GM21717 (cell line): ENCODE measurements at regions not wholly inside any gene's neighbourhood (a gene's known extent, or its start where the extent isn't known, plus 50 kb on each side); places are given as distances from the start of the nearest gene placed in this dataset.

Experiments used
- ATAC-seq: cut with Tn5 transposase; IDR thresholded peaks from one replicate; pipeline ENCODE4 v1.9.1; 2021; ENCODE audit warnings: mild to moderate bottlenecking, moderate library complexity; ENCODE audit not compliant: unreplicated experiment

DNA sequence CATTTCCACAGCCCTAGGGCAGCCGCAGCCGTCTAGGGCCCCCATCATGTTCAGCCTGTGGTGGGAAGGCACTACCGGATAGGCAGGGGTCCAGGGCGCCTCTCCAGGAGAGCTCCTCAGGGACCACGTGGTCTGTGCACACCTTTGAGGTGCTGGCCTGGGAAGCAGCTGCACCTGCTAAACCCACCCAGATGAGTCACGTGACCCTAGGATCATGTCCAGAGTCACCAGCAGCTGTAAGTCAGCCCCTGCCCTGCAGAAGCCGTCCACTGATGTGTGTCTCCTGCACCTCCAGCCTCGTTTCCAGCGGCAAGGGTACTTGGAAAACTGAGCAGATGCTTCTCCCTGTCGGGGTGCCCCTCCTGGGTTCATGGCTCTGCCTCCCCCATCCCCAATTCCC is 682.6 kb upstream of the SALL3 start:
- no peak for ATAC-seq

DNA sequence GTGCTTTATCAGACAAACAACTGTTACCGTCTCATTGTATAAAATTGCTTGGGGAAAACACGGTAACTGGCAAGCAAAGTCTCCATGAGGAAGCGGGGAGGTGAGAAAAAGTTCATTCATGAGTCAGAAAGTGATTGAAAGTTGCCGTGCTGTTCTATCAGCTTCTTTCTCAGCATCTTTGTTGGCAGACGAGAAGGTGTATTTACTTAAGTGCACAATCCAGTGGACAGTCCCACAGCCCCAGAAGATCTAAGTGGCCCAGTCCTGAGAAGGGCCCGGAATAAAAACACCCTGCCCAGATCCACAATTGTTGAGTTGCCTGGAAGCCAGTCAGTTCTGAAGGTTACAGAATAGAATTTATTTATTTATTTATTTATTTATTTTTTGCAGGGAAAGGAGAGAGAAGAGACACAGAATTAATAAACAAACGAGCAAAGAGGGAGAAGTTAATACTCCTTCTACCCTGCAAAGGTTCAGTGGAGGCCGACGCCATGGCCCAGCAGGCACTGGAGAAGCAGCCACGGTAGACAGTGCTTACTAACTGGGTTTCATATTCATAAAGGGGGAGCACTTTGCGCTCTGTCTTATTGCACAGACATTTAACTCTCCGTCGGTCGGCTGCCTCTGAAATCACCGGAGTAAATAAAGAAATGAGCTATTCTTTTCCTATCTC is 676.0 kb upstream of the SALL3 start:
- no peak for ATAC-seq

DNA sequence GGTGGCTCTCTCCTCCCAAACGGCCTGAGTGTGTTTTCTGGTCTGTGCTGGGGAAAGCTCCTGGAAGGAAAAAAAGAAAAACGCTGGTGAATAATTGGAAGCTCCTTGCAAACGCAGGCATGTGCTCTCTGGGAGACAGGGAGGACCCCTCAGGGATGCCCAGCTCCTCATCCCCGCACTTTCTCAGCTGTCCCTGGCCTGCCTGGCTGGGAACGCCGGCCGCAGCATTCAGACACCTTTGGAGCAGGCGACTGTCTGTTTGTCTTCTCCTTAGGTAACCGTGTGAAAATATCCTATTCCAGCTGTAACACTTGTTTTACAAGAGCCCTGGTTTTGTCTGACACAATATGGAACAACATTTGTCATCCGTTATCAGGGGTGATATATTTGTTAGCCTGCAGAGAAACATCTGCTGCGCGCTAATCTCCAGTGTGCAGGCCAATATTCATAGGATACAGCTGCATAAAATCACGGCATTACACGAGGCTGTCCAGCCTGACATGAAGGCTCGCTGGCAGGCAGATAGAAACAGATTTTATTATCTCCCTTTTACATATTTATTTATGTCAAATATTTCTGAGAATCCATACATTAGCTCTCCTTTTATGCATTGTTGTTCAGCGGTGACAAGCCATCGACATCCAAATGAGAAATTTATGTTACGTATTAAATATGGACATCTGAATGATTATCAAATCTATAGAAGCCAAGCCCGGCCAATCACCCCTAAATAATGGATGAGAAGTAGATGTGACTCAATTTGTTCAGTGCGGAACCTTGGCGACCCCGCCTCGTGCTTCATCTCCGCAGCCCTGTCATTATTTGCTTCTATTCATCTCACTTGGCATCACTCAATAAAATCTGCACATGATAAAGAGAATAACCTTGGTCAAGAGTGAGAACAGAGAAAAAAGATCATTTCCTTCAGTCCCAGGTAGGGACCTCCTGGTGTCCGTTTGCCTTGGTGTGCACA is 675.1 kb upstream of the SALL3 start:
- ATAC-seq, result no peak

DNA sequence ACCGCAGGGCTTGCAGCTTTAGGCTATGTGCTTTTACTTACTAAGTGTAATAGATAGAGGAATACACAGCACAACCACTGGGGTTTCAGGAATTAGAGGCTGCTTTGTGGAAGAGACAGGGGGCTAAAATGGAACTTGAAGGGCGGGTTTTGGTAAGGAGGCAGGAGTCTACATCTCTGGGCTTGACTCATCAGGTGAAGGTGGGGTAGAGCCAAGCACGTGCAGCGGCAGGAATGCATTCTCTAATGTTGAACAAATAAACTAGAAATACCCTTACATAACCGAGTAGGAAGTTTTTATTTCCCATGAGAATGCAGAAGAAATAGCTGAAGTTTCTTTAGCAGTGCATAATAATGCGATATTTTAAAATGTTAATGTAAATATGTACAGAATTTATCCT is 673.8 kb upstream of the SALL3 start:
- no peak for ATAC-seq

DNA sequence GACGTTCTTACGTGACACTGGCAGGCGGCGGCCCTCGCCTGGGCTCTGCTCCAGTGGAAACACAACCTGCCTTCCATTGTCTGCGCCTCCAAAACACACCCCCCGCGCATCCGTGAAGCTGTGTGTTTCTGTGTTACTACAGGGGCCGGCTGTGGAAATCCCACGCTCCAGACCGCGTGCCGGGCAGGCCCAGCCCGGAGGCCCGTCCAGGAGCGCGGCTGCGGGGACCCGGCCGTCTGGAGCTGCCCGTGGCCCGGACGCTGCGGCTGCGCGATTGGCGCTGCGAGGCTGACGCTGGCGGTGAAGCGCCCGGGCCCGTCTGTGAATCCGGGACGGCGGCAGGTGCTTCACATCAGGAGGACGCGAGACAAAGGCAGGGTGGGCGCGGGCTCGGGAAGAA is 670.3 kb upstream of the SALL3 start:
- ATAC-seq, result no peak

DNA sequence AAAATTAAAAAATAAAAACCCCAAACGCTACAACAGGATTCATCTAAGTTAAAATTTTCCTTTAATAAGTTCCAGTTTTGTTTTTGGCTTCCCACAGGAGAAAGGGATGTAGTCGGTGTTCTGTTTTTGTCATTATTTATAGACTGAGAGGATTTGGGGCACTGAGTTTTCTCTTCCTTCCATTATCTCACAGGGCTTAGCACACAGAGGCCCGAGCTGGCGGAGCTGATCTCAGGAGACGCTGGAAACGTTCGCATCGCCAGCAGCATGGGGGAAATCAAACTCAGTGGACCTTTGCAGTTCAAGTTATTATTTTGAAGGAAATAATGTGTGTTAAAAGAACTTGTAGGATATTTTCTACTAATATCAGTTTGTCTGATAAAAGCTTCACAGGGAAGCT is 669.7 kb upstream of the SALL3 start:
- no peak for ATAC-seq

DNA sequence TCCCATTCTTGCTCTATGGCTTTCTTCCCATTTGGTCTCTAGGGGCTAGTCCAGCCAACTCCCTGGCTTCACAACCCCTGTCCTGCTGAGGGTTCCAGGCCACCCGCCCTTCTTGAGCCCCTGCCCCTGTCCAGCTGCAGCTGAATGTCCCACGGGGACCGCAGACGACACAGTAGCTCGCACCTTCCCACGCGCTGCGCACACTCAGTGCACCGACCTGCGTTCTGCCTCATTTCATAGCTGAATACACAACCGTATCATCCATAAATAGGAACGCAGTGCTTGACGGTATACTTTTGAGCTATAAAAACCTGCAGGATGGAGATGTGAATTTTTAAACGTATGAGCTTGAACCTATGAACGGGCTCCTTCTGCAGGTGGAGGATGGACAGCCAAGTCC is 660.4 kb upstream of the SALL3 start:
- no peak for ATAC-seq

DNA sequence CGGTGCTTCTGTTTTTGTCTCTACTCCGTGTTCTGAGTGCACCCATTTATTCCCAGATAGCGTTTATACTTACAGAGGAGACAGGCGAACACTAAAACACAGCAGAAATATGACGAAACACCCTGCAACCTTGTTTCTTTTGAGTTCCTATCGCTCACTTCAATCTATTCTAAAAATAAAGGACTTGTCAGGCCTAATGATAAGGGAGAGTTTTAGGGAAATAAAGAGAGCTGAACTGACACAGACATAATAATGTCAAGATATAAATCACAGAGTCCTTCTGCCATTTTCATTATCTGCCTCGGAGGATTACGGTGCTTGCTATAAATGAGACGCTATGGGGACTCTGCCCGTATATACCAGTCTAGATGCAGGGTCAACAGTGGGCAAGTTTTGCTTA is 659.7 kb upstream of the SALL3 start:
- no peak for ATAC-seq

DNA sequence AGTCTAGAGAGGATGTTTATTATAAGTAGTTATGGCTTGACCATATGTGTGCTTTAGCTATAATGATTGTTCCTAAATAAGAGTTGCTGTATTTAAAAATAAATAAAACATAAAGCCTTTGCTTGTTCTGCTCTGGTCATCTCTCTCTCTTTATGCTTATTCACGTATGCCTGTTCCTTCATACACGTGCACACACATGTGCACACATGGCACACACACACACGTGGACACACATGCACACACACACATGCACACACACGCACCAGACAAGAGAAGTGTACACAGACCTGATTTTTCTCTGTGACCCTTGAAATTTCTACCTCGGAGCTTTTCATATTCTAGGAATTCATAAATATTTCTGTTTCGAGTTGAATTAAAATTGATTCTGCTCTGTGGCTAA is 658.2 kb upstream of the SALL3 start:
- no peak for ATAC-seq

DNA sequence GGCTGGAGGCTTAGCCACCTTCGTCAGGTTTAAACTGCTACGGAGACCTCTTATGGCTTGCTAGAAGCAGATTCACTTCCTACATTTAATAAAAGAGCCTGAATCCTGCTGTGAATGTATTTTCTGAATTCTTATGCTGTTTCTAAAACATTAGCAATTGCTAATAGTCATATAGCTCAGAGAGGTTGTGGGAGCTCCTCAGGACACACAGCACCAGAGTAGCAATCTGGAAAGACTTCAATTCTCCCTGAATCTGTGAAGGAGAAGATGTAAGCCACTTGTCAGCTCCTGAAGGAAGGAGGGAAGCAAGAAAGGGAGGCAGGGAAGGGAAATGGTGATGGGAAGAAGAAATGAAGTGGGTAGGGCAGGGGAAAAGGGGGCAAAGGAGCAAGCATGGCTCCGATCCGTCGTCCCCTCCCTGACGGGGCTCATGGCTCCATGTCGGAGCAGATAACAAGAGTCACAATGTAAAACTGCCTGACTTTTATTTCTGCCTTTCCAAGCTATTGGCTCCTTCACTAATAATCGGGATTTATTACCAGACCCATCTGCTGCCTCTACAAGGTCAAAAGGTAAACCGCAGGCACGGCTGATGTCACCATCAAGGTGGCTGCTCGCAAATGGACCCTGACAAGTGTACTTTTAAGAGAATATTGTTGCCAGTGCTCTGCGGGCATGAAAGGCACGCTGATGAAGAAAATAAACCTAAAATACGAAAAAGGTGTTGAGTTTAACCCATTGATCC is 656.0 kb upstream of the SALL3 start:
- ATAC-seq, result no peak

DNA sequence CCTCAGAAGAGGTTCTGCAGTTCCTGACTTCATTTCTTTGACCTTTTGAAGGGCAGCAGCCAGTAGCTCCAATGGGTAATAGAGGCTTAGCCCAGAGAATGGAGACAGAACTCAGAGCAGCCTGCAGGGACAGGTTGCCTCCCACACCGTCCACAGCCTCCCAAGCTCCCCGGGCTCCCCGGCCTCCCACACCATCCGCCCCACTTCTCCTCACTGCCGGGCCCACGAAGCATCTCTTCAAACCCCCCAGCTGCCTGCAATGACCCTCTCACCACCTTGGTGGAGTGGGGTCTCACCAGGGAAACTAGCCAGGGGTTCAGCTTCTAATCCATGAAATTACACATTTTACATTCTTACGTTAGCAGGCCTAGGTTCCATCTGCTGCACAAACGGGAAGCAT is 652.0 kb upstream of the SALL3 start:
- ATAC-seq, result no peak

DNA sequence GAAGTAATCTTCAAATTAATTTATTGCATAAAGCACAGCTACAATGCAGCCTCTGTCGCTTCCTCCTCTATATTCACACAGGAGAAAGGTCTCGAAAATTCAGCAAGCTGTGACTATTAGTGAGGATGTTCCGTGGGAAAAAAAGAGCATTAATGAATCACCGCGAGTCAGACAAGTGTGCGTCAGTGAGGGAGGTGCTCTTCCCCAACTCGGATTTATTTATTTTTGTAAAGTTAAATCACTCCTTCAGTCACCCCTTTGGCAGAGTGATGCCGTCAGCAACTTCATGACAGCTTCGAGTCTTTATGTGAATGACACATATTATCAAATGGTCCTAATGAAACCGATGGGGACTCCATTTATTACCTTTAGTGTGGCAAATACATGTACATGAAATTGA is 648.9 kb upstream of the SALL3 start:
- ATAC-seq, result no peak

DNA sequence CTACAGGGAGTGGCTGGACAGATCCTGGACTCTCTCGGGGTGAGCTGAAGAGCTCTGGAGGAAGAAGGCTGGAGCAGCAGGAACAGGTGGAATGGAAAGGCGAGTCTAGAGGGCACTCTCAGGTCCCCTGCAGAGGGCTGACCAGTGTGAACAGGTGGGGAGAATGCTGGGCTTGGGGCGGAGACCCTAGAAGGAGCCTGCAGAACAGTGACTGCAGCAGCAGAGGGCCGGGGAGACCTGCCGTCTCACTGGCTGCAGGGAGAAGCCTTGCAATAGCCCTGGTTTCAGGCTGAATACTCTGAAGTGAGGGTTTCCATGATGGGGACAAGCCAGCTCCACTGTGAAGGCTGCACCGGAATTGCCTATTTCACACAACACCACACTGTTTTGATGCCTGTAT is 626.7 kb upstream of the SALL3 start:
- no peak for ATAC-seq

DNA sequence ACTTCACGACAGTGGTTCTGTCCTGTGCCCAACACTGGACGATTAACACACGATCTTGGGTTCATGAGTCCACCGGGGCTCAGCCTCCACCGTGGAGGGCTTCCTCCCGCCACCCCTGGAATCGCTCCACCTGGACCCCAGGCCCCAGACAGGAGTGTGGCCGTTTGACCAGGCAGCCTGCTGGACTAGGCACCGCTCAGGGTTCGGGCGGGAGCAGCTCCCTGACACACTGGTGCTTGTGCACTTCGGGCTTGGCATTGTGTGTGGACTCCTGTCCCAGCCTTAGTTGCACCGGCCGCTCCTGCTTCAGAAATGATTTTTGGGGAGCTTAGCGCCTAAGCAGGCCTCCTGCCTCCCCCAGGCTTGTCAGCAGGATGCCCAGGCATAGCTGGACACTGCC is 617.4 kb upstream of the SALL3 start:
- ATAC-seq, result no peak

DNA sequence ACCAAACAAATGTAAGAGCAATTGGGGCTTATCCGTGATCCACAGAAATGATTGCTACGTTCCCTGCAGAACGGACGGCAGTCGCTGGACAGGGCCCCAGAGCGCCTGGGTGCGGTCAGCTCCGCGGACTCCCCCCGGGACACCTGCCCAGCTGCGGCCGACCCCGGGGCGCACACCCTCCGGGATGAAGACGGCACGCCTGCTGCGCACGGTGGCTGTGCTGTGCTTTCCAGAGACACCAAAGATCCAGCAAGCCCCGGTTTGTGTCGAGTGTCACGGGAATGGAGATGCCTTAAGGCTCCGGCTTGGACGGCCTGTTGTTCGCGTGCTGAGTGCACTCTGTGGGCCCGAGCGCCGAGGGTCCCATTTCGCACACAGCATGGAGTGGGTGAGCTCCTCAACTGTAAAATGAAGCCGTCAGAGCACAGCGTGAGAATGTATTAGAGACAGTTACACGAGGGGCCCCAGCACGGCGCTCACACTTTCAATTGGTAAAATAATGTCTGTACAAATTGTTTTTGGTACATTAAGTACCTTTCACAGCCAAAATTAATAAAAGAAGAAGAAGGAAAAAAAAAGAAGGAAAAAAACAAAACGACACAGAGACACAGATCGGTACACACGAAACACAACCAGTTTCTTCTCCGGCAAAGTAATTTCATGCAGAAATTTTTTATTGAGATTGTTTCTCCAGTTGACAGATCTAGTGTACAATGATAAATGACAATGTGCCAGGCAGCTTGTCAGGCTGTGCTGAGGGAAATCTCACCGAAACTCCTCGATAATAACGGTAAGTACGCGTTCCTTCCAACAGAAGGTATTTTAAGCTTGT is 615.8 kb upstream of the SALL3 start:
- no peak for ATAC-seq

DNA sequence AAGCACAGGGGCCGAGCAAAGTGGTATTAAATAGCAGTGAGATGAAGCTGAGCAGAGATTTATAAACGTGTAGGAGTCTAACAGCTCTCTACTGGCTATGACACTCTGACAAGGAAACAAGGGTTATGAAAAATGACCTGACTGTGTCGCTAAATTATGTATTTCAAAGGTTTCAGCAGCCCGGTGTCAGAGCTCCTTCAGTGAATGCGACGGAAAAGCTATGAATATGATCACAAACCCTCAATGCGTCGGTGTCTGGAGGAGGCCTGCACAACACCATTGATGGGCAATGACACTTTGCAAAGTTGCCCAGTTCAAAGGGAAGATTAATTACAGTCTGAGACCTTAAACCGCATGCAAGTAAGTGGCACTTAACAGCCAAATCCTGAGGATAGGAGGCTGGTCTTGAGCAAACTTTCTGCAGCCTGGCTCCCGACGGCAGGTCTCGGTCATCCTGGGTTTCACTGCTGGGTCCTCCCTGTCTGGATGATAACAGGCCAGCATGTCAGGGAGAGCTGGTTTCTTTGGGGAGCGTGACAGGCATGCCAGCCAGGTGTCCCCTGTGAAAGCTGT is 615.1 kb upstream of the SALL3 start:
- no peak for ATAC-seq

DNA sequence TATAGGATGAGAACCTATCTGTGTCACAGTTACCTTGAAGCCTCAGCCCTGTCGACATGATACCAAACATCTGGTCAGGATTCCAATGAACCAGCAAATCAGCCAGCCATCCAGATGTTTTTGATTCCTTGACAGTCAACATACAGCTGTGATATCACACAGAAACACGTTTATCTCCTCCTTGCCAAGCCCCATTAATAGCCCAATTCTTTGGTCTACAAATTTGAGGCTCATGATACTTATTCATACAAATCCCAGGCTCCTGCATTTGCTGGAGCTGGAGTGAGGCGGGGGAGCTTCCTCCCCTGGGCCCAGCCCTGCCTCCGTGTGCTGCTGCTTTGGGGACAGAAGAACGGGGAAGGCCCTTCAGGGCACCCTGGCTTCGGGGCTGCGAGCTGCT is 611.6 kb upstream of the SALL3 start:
- ATAC-seq, result no peak

DNA sequence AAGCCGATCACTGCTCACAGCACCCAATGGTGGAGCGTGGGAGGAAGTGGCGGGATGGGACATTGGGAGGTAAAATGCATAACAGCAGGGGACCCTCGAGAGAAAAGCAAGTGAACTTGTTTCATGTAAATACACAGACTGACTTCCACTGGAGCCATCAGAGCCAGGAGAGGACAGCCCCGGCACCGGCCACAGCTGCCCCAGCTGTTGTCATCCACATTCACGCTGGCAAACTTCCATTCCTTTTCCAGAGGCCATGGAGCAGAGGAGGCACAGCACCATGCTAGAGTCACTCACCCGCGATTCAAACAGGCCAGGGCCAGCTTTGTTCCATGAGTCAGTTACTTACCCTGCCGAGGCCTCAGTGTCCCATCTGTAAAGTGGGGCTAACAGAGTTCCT is 610.9 kb upstream of the SALL3 start:
- ATAC-seq, result no peak

DNA sequence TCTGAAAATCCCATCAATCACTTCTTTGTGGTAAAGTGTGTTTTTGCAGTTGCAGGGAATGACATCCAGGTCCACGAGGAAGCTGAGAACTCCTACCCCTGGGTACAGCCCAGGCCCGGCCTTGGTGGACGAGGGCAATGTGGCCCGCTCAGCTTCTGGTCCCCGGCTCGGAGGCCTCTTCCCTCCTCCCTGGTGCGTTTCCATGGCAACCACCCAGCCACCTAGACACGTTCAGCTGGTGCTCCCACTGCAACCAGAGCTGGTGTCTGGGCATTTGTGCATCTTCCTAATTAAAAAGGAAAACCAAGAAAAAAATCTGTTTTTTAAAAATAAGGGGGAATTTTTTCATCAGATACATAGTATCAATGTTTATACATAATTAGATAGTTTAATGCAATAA is 603.6 kb upstream of the SALL3 start:
- ATAC-seq, result no peak

DNA sequence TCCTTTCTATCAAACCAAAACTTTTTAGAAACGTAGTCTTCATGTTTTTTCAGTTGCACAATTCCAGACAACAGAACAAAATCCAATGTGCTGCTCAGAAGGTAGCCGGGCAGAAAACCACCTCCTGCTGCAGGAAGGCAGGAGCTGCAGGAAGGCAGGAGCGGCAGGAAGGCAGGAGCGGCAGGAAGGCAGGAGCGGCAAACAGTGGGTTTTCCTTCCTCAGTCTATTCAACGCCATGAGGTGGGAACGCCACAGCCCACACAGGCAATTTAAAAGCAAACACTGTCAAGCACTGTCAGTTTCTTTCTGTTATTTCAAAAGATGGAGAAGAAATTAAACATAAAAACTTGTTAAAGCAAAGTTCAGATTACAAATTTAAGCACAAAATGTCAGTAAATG is 601.2 kb upstream of the SALL3 start:
- no peak for ATAC-seq

DNA sequence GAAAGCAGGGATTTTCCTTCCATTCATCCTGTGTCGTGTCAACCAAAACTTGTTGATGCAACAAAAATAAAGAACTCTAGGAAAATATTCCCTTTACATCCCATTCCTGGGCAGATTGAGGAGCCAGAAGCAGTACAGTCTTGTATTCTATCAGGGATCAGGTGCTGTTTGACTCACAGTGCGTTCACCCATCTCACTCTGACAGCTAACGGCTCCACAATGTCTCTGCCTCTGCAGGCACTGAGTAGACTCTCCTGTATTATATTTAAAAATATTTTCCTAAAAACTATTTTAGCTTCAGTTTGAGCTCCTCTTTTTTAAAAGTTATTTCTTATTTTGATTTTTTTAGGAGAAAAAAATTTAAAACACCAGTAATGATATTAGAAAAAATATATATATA is 600.6 kb upstream of the SALL3 start:
- ATAC-seq, result no peak
